T-helper 17 cell (primary cell): ENCODE measurements at regions not wholly inside any gene's neighbourhood (a gene's known extent, or its start where the extent isn't known, plus 50 kb on each side); places are given as distances from the start of the nearest gene placed in this dataset.

ENCODE experiments used
- ATAC-seq: fragments of 150-1000 bp; cut with Tn5 transposase; 2 replicates; pipeline ENCODE4 v1.10.0; 2021; ENCODE audit warnings: mild to moderate bottlenecking, moderate library complexity
- DNase-seq, 3 donors: peaks; one replicate each; pipeline versions ENCODE4 v3.0.0 to v3.0.0-alpha.2; 2020 to 2021
- H3K9me3 ChIP-seq: one replicate; pipeline ENCODE4 v1.7.0; 2013; ENCODE audit warnings: low read length, mild to moderate bottlenecking; ENCODE audit not compliant: control insufficient read depth, poor library complexity, severe bottlenecking
- H3K27ac Mint-ChIP-seq: one replicate; pipeline ENCODE4 v1.8.0; 2022; ENCODE audit warnings: mild to moderate bottlenecking, moderate library complexity, mixed read lengths
- H3K27me3 Mint-ChIP-seq: one replicate; pipeline ENCODE4 v1.8.0; 2022; ENCODE audit warnings: mixed read lengths
- H3K36me3 Mint-ChIP-seq: one replicate; pipeline ENCODE4 v1.8.0; 2022; ENCODE audit warnings: low read depth, mixed read lengths
- H3K4me1 Mint-ChIP-seq: one replicate; pipeline ENCODE4 v1.8.0; 2022; ENCODE audit warnings: mild to moderate bottlenecking, mixed read lengths
- H3K4me3 Mint-ChIP-seq: one replicate; pipeline ENCODE4 v1.8.0; 2022; ENCODE audit warnings: mild to moderate bottlenecking, moderate library complexity, mixed read lengths

DNA sequence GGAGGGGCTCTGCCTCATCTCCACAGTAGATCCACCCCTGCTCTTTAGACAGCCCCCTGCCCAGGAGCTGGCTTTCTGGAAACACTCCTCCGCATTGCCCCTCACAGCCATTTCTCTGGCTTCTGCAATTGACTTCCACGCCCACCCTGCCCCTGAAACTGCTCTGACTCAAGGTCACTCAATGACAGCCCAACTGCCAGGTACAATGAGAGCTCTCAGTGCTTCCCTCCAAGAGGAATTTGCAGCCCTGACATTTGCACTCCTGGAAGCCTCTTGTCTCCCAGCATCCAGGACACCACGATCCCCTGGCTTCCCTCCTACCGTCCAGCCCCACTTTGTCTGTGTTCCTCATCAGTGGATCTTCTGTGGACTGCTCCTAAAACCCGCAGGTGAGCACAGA is 421.5 kb downstream of the SOX9 start:
- Mint-ChIP-seq H3K27me3 (peaks cover 34% of the 10 kb centered on the region), H3K27ac (no peak overlapping the region), H3K36me3 (peaks cover 6% of the 10 kb centered on the region), H3K4me1 (peaks cover 3% of the 10 kb centered on the region), H3K4me3 (no peak overlapping the region)
- no peaks in the 10 kb centered on the region for H3K9me3 ChIP-seq
- DNase-seq (no peak), ATAC-seq (no peak)

DNA sequence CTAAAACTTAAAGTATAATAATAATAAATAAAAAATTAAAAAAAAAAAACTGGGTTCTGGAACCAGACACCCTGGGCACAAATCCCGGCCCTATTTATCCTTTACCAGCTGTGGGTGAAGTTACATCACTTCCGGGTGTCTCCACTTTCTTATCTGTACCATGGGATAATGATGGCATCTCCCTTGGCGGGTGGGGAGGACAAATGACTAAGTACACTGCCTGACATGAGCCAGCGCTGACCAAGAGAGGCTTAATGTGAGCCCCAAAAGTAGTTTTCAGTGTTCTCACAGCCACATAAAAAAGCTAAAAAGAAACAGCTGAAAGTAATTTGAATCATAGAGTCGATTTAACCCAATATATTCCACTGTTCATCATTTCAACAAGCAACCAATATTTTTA is 424.9 kb downstream of the SOX9 start:
- H3K27me3 Mint-ChIP-seq: peaks cover 19% of the 10 kb centered on the region
- H3K4me3 Mint-ChIP-seq: no peak overlapping the region
- H3K36me3 Mint-ChIP-seq: peaks cover 3% of the 10 kb centered on the region
- ATAC-seq (no peak), DNase-seq (no peak)
- H3K4me1 Mint-ChIP-seq: no peaks in the 10 kb centered on the region
- no peak overlapping the region for H3K27ac Mint-ChIP-seq
- no peaks in the 10 kb centered on the region for H3K9me3 ChIP-seq

DNA sequence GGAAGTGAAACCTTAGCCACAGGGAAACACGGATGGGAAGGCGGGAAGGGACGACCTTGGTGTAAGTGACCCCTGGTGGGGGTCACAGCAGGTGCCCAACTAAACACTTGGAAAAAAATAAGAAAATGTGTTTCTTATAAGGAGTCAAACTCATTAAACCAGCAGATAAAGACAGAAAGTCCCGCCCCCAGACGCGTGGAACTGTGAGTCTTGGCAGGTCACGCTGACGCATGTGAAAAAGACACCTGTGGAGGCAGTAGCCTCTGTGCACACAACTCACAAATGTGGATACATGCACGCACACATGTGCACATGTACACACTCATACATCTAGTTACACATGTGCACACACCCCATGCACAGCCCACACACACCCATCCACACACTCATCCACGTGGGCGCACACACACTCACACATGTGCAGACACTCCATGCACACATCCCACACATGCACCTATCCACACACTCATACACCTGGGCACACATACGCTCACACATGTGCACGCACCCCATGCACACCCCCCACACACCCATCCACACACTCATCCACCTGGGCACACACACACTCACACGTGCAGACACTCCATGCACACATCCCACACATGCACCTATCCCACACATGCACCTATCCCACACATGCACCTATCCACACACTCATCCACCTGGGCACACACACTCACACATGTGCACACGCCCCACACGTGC is 432.4 kb downstream of the SOX9 start:
- Mint-ChIP-seq H3K27ac (no peak overlapping the region), H3K4me1 (peaks cover 2% of the 10 kb centered on the region), H3K4me3 (no peak overlapping the region), H3K27me3 (peaks cover 8% of the 10 kb centered on the region), H3K36me3 (no peaks in the 10 kb centered on the region)
- DNase-seq: no peak
- ATAC-seq: no peak
- H3K9me3 ChIP-seq: no peaks in the 10 kb centered on the region

DNA sequence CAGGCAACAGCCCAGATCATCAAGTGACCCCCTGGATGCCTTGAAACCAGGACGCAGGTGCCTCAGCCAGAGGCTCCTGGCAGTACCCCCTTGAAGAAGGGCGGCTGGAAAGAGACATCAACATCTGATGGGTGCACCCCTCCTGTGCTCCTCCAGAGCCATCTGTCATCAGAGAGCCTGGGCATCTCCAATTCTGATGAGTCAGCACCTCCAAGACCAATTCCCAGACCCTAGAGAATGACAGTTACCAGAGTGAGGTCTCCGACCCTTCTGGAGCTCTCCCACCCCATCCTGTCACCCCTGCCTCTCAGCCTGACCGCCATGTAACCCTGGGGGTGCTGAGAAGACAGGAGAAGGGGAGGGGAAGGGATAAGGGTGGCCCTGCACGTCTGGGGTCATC is 433.7 kb downstream of the SOX9 start:
- H3K36me3 Mint-ChIP-seq: no peaks in the 10 kb centered on the region
- ATAC-seq: no peak
- no peaks in the 10 kb centered on the region for H3K9me3 ChIP-seq
- no peak for DNase-seq
- peaks cover 2% of the 10 kb centered on the region for H3K4me1 Mint-ChIP-seq
- H3K4me3 Mint-ChIP-seq: no peak overlapping the region
- no peak overlapping the region for H3K27ac Mint-ChIP-seq
- peaks cover 8% of the 10 kb centered on the region for H3K27me3 Mint-ChIP-seq

DNA sequence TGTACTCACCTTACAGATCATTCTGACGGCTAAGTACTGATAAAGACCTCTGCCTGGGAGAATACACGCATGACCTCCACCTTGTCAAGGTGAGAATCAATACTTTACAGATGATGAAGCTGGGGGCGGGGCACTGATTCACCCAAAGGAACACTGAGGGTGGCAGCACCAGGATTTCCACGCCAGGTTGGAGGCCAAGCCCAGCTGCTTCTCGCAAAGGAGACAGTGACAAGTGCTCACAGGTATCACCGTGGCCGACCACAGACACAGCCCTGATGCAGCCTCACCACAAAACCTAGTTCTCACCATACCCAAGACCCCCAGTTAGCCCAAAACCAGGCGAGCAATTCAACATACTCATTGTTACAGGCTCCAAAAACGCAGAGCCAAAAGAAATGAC is 434.2 kb downstream of the SOX9 start:
- H3K4me3 Mint-ChIP-seq: no peak overlapping the region
- DNase-seq: no peak
- no peaks in the 10 kb centered on the region for H3K36me3 Mint-ChIP-seq
- H3K4me1 Mint-ChIP-seq: peaks cover 2% of the 10 kb centered on the region
- H3K27me3 Mint-ChIP-seq: peaks cover 8% of the 10 kb centered on the region
- no peak for ATAC-seq
- H3K27ac Mint-ChIP-seq: no peak overlapping the region
- H3K9me3 ChIP-seq: no peaks in the 10 kb centered on the region

DNA sequence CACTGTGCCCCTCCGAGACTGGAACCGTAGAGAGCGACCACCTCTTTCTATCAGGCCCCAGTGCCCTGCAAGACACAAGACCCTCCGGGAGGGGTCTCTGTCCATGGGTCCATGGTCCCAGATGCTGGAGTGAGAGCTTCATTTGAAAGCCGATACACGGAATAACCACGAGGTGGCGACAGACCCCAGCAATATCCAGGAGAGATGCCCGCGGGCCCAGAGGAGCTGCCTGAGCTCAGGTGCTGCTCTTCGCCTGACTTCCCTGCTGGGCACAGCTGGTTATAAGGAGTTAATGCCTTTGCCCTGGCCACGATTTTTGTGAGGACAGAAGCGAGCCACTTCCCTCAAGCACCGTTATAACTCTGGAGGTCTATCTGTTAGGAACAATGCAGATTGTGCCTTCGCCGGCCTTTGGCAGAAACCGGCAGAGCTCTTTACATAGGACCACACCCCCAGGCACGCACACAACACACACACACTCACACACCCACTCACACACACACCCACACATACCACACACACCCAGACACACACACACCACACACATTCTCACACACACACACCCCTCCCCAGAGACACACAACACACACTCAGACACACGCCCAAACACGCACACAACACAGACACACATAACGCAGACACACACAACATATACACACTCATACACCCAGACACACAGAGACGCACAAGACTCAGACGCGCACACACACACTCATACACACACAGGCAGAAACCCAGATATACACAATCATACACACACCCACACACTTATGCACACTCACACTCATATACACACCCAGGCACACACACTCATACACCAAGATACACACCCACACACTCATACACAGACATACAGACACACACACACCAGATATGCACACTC is 436.4 kb downstream of the SOX9 start:
- Mint-ChIP-seq H3K27ac (no peak overlapping the region), H3K4me3 (no peak overlapping the region), H3K4me1 (peaks cover 4% of the 10 kb centered on the region), H3K27me3 (peaks cover 8% of the 10 kb centered on the region), H3K36me3 (no peaks in the 10 kb centered on the region)
- ATAC-seq (peak; percentile 66), DNase-seq (peak; percentile 19 to 50 (median 22))
- H3K9me3 ChIP-seq: no peaks in the 10 kb centered on the region

DNA sequence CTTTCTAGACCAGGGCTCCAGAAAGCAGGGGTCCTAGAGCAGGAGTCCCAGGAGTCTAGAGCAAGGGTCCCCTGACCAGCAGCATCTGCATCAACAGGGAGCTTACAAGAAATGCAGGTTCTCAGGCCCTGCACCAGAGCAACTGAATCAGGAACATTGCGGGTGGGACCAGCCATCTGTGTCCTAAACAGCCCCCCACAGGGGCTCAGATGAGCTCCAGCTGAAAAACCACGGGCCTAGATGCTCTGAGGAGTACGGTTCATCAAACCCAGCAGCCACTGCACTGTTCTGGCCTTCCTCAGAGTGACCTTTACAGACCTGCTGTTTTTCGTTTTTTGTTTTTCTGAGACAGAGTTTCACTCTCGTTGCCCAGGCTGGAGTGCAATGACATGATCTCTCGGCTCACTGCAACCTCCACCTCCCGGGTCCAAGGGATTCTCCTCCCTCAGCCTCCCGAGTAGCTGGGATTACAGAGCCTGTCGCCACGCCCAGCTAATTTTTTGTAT is 438.2 kb downstream of the SOX9 start:
- no peaks in the 10 kb centered on the region for H3K9me3 ChIP-seq
- DNase-seq: no peak
- Mint-ChIP-seq H3K27ac (no peak overlapping the region), H3K27me3 (peaks cover 8% of the 10 kb centered on the region), H3K4me3 (no peak overlapping the region), H3K4me1 (peaks cover 5% of the 10 kb centered on the region), H3K36me3 (no peaks in the 10 kb centered on the region)
- no peak for ATAC-seq

DNA sequence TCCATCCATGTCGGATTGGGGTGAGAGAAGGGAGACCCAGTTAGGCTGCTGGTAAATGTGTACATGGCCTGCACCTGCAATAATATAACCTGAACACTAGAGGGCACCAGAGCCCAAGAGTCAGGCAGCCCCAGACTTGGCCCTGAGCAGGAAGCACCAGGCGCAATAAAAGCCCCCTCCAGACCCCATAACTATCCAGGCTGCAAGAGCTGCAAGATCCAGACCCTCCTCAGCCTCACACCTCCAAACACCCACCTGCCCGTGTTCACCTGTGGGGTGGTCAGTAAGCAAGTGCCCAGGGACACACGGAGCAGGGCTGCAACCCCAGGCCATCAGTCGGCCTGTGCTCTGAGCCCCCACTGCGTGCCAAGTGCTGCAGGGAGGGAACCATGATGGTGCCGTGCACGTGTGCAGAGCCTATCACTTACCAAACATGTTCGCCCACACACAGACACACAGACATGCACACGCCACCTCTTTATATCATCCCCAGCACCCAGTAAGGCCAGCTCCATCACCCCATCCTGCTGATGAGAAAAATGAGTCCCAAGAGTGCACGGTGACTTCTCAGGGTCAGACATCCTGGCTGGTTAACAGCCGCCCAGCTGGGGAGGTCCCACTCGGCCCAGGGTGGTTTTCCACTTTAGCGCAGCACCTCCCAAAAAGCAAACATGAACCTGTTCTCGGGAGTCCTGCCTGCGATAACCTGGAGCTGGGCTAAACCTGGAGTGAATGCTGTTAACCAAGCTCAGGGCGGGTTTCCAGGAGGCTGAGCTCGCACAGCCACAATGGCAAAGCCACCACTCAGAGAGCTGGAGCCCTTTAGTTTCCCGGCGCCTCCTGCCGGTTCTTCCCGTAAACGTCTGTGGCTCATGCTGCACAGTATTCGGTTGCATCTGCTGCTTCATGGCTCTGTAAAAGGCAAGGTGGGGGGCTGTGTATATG is 439.8 kb downstream of the SOX9 start:
- H3K27ac Mint-ChIP-seq: no peak overlapping the region

DNA sequence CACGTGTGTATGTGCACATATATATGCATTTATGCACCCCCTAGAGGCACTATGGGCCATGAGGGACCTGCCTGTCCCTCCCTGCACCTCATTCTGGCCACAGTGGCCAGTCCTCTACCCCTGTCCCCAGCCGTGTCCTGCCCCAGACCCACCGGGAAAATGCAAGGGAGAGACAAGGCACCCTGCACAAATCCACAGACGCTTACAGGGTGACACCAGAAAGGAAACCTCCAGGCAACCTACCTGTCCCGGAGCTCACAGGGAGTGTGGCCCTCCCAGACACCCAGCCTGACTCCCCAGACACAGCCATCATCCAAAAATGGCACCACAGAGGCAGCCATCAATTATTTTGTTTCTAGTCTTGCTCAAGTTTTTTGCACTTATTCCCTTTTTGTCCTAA is 440.4 kb downstream of the SOX9 start:
- ATAC-seq: no peak
- H3K9me3 ChIP-seq: no peaks in the 10 kb centered on the region
- Mint-ChIP-seq H3K4me1 (peaks cover 11% of the 10 kb centered on the region), H3K27ac (no peak overlapping the region), H3K36me3 (no peaks in the 10 kb centered on the region), H3K4me3 (no peak overlapping the region), H3K27me3 (no peaks in the 10 kb centered on the region)
- DNase-seq: no peak

More for the DNA sequence above, 439.8 kb downstream of the SOX9 start:
- no peaks in the 10 kb centered on the region for H3K9me3 ChIP-seq
- H3K4me3 Mint-ChIP-seq: no peak overlapping the region
- peaks cover 3% of the 10 kb centered on the region for H3K27me3 Mint-ChIP-seq
- H3K4me1 Mint-ChIP-seq: peaks cover 6% of the 10 kb centered on the region
- H3K36me3 Mint-ChIP-seq: no peaks in the 10 kb centered on the region
- DNase-seq (peak in 1 of 3 donors; percentile 38), ATAC-seq (peak; percentile 79)

DNA sequence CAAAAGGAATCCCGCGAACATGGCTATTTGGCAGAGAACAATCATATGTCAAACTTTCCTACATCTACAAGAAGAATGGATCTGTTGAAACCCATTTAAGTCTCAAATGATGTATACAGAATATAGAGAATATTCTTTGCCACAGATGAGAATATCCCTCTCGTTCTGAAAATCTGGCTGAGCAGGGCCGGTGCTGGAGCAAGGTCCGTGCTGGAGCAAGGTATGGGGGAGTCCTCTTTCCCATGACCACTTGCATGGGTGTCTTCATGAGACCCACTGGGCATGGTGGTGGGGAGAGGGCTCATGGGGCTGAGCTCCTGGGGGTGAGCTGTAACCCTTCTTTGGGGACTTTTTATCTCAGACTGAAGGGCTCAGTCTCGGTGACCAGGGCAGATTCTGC is 440.9 kb downstream of the SOX9 start:
- Mint-ChIP-seq H3K27me3 (no peaks in the 10 kb centered on the region), H3K27ac (no peak overlapping the region), H3K4me3 (no peak overlapping the region), H3K4me1 (peaks cover 15% of the 10 kb centered on the region), H3K36me3 (no peaks in the 10 kb centered on the region)
- ATAC-seq (no peak), DNase-seq (no peak)
- no peaks in the 10 kb centered on the region for H3K9me3 ChIP-seq

DNA sequence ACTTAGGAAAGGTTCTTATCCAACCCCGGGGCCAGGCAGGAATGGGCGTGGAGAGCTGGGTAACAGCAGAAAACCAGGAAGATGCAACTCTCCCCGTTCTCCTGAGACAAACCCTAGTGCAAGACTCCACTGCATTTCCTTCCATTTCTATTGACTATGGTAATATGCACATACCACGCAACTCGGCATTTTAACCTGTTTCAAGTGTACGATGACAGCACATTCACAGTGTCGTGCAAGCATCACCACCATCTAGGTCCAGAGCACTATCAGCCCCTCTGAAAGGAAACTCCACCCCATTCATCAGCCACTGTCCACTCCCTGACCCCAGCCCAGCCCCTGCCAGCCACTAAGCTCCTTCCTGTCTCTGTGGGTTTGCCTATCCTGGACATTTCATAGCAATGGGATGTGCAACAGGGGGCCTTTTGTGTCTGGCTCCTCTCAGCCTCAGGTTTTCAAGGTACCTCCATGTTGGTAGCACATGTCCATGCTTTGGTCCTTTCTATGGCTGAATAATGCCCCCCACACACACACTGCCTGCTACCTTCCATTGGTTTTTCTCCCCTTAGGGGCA is 441.9 kb downstream of the SOX9 start:
- ATAC-seq: no peak
- H3K4me3 Mint-ChIP-seq: no peak overlapping the region
- H3K9me3 ChIP-seq: no peaks in the 10 kb centered on the region
- no peak overlapping the region for H3K27ac Mint-ChIP-seq
- H3K27me3 Mint-ChIP-seq: no peaks in the 10 kb centered on the region
- H3K36me3 Mint-ChIP-seq: no peaks in the 10 kb centered on the region
- H3K4me1 Mint-ChIP-seq: peaks cover 21% of the 10 kb centered on the region
- DNase-seq: no peak

DNA sequence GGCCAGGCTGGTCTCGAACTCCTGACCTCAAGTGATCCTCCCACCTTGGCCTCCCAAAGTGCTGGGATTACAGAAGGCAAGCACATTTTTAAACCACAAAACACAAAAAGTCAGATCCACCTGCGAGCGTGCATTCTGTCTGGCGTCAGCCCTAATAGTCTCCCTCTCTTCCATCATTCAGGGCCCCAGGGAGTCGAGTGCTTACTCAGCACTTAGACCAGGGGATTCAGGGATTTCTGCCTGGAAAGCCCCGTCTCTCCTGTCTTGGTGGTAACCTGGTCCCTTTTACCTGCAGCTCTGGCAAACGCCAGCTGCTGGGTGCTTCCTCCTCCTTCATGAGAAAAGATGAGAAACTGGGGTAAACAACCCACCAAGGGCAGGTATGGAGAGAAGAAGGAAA is 443.1 kb downstream of the SOX9 start:
- H3K4me3 Mint-ChIP-seq: no peak overlapping the region
- no peaks in the 10 kb centered on the region for H3K27me3 Mint-ChIP-seq
- no peaks in the 10 kb centered on the region for H3K9me3 ChIP-seq
- DNase-seq: no peak
- no peak for ATAC-seq
- H3K36me3 Mint-ChIP-seq: no peaks in the 10 kb centered on the region
- H3K27ac Mint-ChIP-seq: no peak overlapping the region
- H3K4me1 Mint-ChIP-seq: peaks cover 21% of the 10 kb centered on the region
